ENCODE measurements at regions not wholly inside any gene's neighbourhood (a gene's known extent, or its start where the extent isn't known, plus 50 kb on each side); places are given as distances from the start of the nearest gene placed in this dataset.
"Not testable (repeated sequence)": the region's sequence is repeated elsewhere in the genome, so short reads cannot be mapped to it uniquely, and the experiment has no call there.

DNA sequence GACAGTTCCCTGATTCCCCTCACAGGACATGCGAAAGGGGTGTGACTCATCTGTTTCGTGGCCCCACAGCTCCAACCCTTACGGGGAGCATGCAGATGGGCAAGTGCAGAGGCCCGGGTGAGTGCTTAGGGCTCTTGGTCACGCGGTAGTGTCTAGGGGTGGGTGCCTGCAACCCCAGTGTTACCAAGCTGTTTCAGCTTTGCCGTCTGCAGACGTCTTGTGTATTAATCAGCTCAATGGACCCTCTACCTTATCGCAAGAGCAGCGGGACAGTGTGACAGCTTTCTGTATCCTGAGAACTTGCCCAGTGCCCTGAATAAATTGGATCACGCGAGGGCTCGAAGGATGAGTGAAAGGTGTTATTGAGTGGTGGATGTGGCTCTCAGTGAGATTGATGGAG lies 816.4 kb upstream of the ANO3 start:
- no peak for DNase-seq (ENCODE audit: low spot score)

DNA sequence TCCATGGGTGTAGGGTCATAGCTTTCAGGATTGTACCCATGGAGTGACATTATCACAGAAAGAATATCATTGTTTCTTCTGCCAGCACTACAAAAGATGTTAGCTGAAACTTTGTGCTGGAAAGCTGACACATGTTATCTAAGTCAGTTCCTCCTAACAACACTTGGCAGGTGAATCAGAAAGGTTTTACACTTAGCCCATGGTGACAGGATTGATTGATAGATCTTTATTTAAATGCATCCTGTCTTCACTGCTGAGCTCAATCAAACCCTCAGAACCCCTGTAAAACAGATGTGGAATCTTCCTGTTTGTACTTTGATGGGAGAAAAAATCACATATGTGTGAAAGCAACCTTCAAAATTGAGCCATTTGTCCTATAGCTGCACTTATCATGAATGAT lies 811.5 kb upstream of the ANO3 start:
- DNase-seq (ENCODE audit: low spot score), result no peak

GRCh38 chr11:25527841-25528240 lies 804.1 kb upstream of the ANO3 start:
- no peak for DNase-seq (ENCODE audit: low spot score)

DNA sequence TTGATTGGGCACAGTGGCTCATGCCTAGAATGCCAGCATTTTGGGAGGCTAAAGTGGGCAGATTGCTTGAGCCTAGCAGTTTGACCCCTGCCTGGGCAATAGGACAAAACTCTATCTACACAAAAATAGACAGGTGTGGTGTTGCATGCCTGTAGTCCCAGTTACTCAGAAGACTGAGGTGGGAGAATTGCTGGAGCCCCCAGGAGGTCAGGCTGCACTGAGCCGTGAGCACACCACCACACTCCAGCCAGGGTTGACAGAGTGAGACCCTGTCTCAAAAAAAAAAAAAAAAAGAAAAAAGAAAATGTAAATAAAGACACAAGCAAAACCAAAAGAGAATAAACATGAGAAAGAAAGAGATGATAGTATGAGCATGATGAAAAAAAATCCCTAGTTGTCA lies 802.4 kb upstream of the ANO3 start:
- no peak for DNase-seq (ENCODE audit: low spot score)

DNA sequence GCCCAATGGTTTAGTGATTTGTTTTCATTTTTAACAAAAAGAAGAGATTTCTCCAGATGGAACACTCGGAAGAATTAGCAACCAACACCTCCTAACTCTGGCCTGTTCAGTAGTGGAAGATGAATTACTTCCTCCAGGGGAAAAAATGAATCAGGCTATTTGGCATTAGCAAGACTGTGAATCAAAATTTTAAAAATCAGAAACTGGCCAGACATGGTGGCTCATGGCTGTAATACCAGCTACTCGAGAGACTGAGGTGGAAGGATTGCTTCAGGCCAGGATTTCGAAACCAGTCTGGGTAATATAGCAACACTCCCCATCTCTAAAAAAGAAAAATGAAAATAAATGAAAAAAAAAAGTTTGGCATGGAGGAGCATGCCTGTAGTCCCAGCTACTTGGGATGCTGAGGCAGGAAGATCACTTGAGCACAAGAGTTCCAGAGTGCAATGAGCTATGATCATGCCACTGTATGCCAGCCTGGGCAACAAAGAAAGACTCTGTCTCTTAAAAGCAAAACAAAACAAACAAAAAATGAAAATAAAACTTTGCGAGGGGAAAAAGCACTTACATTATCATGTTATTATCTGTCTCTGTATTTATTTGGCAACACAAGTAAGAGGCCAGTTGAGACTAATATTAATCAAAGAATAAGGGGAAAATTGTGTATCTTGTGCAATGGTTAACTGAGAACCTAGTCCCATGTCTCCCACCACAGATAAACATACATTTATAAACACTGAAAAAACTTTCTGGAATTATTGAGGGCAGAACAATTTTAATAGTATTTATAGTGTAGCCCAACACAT lies 796.3 kb upstream of the ANO3 start:
- DNase-seq (ENCODE audit: low spot score), result no peak

GRCh38 chr11:25536289-25536688 lies 795.6 kb upstream of the ANO3 start:
- DNase-seq (ENCODE audit: low spot score), result no peak

DNA sequence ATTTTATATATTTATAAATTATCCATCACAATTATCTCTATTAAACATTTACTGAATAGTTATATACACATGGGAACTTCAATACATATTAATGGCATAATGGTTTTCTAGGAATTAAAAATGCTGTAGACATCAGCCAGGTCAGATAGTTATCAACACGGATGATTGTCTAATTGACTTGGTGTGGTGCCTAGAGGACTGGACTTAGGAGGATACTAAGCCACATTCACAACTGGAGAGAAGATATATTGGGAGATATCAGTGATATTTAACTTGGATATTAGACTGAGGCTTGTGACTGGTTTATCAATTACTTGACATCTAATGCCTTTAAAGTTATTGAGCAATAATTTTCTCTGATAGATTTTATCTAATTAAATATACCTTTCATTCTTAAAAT lies 794.5 kb upstream of the ANO3 start:
- DNase-seq (ENCODE audit: low spot score), result no peak

DNA sequence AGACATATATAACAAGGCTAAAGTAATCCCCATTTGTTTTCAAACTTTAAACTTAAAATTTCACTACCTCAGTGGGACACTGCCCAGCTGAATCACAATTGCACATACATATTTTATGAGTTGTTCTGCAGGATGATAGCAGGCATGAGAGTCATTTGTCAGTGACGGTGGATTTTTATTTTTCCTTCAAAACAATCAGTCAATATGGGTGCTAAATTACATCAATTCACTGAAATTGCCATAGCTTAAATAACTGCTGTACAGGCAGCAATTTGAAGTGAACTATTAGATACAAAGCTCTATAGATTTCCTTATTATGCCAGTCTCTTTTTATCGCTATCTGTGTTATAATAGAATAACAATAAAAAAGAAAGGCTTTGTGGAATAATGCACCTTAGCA lies 784.6 kb upstream of the ANO3 start:
- DNase-seq (ENCODE audit: low spot score), result no peak

DNA sequence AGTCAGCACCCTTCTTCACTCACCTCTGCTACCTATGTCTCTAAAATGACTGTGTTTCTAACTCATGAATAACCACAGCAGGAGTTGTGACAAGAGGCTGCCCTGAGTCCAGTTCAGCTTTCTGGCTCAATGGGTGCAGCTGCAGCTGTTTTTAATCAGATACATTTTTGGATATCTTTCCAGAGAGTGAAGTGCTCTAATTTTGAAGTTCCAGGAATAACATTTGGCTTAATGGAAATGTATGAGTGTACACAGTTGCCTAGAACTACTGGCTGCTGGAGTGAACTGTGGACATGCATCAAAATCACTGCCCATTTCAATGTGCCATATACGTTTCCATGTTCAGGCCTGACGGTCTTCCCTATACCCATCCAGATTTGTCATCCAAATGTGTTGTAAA lies 769.5 kb upstream of the ANO3 start:
- DNase-seq (ENCODE audit: low spot score), result no peak

DNA sequence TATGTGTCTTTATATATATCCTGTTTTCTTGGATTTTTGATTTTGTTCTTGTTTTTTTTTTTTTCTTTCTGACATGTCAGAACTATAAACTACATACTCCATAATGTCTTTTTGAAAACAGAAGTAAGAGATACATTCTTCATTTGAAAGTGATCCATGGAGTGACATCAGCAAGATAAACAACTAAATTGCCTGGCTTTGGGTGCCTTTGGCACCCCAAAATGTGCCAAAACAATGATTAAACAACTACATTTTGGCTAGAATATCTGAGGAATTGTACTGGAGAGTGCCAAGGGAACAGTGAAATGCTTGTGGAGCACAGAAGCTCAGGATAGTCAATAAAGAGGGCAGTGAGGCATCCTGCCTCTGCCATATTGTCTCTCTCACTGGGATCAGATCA lies 766.1 kb upstream of the ANO3 start:
- no peak for DNase-seq (ENCODE audit: low spot score)

DNA sequence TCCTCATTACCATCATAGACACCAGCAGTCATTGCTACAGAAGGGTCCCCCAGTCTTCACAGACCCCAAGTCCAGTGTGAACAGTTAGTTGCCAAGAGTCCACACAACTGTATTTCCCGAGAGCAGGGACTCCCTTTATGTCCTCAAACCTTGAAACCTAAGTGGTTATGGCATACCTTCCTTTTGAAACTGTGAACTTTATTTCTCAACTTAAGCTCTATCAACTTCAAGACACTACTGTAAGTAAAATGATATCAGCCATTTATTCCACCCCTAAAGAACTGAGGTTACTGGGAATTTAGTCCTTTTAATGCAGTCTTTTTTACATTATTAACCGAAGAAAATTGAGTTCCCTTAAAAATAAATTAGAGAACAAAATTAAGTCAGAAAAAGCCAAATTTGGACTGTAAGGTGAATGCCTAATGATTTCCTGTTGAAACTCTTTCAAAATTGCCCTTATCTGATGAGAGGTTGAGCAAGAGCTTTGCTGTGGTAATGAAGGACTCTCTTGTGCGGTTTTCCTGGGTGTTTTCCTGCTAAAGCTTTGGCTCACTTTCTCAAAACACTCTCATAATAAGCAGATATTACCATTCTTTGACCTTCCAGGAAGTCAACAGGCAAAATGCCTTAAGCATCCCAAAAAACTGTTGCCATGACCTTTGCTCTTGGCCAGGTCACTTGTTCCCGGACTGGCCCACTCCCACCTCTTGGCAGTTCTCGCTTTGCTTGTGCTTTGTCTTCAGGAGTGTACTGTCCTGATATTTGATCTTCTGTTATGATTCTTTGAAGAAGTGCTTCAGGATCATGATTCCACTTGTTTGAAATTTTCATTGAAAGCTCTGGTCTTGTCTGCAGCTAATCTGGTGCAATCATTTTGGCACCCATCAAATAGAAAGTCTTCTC lies 765.4 kb upstream of the ANO3 start:
- DNase-seq (ENCODE audit: low spot score), result no peak

DNA sequence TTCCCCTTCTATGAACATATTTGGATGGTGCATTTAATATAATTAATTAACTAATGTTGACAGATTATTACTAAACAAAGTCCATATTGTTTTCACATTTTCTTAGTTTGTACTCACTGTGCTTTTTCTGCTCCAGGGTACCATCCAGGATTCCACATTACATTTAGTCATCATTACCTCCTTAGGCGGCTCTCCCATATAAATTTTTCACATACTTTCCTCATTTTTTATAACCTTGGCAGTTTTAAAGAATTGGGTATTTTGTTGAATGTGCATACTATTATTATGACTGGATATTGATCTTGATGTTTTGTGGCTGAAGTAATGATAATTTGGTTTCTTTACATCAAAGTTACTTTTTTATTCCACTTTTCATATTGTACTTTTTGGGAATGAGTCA lies 755.6 kb upstream of the ANO3 start:
- no peak for DNase-seq (ENCODE audit: low spot score)

DNA sequence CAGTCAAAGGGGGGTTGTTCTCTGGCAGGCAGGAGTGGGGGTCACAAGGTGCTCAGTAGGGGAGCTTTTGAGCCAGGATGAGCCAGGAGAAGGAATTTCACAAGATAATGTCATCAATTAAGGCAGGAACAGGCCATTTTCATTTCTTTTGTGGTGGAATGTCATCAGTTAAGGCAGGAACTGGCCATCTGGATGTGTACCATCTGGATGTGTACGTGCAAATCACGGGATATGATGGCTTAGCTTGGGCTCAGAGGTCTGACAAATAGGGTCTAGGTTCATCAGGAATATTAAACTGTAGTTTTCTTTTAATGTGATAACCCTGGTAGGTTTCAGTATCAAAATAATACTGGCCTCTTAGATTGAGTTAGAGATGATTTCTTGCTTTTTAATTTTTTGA lies 752.4 kb upstream of the ANO3 start:
- not testable (repeated sequence) for DNase-seq (ENCODE audit: low spot score)

- no peak for DNase-seq (ENCODE audit: low spot score)
Measured at GRCh38 chr11:25583596-25583995, 748.3 kb upstream of the ANO3 start.

- DNase-seq (ENCODE audit: low spot score), result no peak
Measured at GRCh38 chr11:25587496-25587895, 744.4 kb upstream of the ANO3 start.

GRCh38 chr11:25593221-25593620 lies 738.7 kb upstream of the ANO3 start:
- no peak for DNase-seq (ENCODE audit: low spot score)

DNA sequence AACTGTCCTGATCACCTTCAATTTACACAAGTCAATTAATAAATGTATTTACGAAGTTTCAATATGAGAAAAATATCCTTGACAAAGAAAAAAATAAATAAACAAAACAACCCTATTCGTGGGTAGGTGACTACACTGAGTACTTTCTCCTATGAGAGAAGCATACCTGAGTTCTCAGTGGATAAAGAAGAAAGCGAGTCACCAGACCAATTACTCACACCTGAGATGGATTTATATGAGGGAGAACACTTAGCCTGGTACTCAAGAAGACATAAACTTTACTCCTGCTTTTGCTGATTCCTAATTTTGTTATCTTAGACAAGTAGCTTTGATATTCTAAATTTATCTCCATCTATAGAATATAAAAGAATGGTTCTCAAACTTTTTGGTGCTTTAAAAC lies 735.2 kb upstream of the ANO3 start:
- DNase-seq (ENCODE audit: low spot score), result no peak

- DNase-seq (ENCODE audit: low spot score), result no peak
Measured at GRCh38 chr11:25597696-25598095, 734.2 kb upstream of the ANO3 start.

- DNase-seq (ENCODE audit: low spot score), result no peak
Measured at GRCh38 chr11:25602149-25602548, 729.8 kb upstream of the ANO3 start.

GRCh38 chr11:25602959-25603358 lies 729.0 kb upstream of the ANO3 start:
- DNase-seq (ENCODE audit: low spot score), result no peak

- no peak for DNase-seq (ENCODE audit: low spot score)
Measured at GRCh38 chr11:25612806-25613205, 719.1 kb upstream of the ANO3 start.

DNA sequence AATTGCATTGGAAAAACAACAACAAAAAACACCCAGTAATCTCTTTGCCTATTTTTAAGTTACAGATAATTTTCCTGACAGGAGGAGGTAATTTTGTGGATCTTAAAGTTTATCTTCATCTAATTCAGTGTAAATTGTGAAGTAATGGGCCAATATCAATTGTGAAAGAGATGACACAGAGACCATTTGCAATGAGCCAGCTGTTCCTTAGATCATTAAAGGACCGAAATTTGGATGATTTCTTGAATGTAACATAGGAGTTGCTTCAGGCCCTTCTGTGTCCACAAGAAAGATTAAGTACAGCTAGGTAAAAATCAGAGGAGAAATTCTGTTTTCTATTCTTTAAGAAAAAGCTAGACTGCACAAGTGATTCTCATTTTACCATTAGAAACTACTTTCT lies 718.5 kb upstream of the ANO3 start:
- DNase-seq (ENCODE audit: low spot score), result no peak

- DNase-seq (ENCODE audit: low spot score), result no peak
Measured at GRCh38 chr11:25613865-25614264, 718.1 kb upstream of the ANO3 start.
